ENCODE measurements at regions not wholly inside any gene's neighbourhood (a gene's known extent, or its start where the extent isn't known, plus 50 kb on each side); places are given as distances from the start of the nearest gene placed in this dataset.

DNA sequence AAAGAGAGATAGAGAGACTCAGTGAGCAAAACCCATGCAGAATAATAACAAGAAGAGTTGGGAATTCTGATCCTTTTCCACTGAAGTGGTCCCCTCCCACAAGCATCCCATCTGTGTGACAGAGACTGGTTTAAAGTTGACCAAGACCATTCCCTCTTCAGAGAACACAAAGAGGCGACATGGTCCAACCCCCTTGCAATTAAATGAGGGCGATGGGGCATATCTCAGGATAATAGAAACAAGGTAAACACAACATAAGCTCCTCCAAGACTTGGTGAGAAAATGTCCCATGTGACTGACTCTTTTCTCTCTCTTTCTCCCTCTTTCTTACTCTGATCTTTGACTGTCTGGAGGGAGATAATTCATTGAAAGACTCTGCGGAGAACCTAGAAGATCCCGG, 526.7 kb downstream of the SOX11 start:
- no peak for DNase-seq
- Mint-ChIP-seq H3K9me3 (no peaks in the 10 kb centered on the region), H3K36me3 (ENCODE audit: low read depth) (no peaks in the 10 kb centered on the region), H3K27ac (no peak overlapping the region), H3K4me1 (no peaks in the 10 kb centered on the region), H3K4me3 (no peak overlapping the region), H3K27me3 (no peaks in the 10 kb centered on the region)
- ChIA-PET POLR2A (no interaction called here), CTCF (no interaction called here)

DNA sequence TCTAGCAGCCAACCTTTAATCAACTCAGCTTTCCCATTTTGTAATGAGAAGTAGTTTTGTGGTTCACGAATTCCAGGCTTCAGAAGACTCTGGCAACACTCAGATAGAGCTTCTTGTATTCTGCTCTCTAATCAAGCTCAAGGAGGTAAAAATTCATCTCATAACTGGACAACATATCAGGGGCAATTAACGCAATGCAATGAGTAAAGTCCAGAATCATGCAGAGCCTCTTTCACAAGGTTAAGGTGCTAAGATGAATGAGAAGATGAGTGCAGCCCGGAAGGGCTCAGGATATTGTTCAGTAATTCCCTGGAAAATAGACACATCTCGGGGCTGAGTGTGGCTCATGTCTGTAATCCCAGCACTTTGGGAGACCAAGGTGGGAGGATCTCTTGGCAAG, 527.7 kb downstream of the SOX11 start:
- Mint-ChIP-seq H3K27ac (no peak overlapping the region), H3K36me3 (ENCODE audit: low read depth) (no peaks in the 10 kb centered on the region), H3K4me1 (no peaks in the 10 kb centered on the region), H3K27me3 (no peaks in the 10 kb centered on the region), H3K4me3 (no peak overlapping the region), H3K9me3 (no peaks in the 10 kb centered on the region)
- CTCF ChIA-PET, result no interaction called here
- no peak for DNase-seq
- POLR2A ChIA-PET, result no interaction called here

DNA sequence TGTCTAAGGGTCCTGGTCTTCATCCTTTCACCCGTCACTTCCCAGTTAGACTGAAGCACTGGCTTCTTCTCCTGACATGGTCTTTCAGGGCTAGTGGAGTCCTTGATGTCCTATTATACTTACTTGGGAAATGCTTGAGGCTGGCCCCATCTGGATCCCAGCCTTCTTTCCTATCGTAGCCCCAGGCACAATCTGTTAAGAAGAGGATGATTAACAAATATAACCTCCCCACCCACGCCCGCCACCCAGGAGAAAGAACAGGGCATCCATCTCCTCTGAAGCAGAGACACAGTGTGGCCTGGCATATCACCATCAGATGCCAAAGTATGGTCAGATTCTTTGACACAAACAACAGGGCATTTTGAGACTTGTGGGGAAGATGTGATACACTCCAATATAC, 530.1 kb downstream of the SOX11 start:
- no peak overlapping the region for H3K4me3 Mint-ChIP-seq
- no peaks in the 10 kb centered on the region for H3K27me3 Mint-ChIP-seq
- no peaks in the 10 kb centered on the region for H3K4me1 Mint-ChIP-seq
- POLR2A ChIA-PET, result no interaction called here
- CTCF ChIA-PET, result no interaction called here
- DNase-seq, result no peak
- no peaks in the 10 kb centered on the region for H3K36me3 Mint-ChIP-seq (ENCODE audit: low read depth)
- no peak overlapping the region for H3K27ac Mint-ChIP-seq
- H3K9me3 Mint-ChIP-seq, result no peaks in the 10 kb centered on the region

DNA sequence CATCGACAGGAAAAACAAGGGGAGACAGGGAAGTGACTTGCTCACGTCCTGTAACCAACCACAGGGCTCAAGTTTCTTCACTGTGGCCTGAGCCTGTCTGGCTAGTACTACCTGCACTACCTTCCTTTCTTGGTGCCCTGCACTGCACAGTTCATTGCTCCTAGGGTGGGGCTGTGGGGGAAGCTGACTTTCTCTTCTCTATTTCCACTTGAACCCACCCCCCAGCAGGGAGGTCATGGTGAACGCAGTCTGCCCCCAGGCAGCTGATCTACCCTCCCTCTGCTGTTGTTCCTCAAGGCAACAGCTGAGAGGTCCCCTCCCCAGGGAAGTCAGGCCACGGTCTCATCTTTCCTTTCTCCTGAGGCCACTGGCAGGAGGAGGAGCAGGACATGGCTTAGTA, 532.1 kb downstream of the SOX11 start:
- no peak overlapping the region for H3K4me3 Mint-ChIP-seq
- CTCF ChIA-PET, result no interaction called here
- H3K27me3 Mint-ChIP-seq, result no peaks in the 10 kb centered on the region
- no peaks in the 10 kb centered on the region for H3K9me3 Mint-ChIP-seq
- POLR2A ChIA-PET, result no interaction called here
- H3K36me3 Mint-ChIP-seq (ENCODE audit: low read depth), result no peaks in the 10 kb centered on the region
- no peak for DNase-seq
- H3K27ac Mint-ChIP-seq, result no peak overlapping the region
- H3K4me1 Mint-ChIP-seq, result no peaks in the 10 kb centered on the region

DNA sequence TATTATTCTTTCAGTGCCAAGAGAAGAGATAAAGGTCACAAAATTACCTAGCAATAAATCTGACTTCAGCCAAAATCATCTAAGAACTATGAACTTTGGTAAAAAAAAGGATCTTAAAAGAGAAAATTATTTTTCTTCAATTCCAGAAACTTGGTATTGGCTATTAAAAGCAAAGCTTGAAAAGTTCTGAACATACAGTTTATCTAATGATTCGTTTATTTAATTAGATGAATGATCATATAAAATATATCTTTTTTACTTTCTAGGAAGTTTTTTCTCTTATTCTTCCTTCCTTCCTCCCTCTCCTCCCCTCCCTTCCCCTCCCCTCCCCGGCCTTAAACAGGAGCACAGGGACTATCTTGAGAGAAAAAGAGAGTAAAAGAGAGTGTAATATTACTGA, 536.1 kb downstream of the SOX11 start:
- DNase-seq, result no peak
- CTCF ChIA-PET, result no interaction called here
- POLR2A ChIA-PET, result no interaction called here
- Mint-ChIP-seq H3K27ac (no peak overlapping the region), H3K9me3 (no peaks in the 10 kb centered on the region), H3K4me1 (no peaks in the 10 kb centered on the region), H3K4me3 (no peak overlapping the region), H3K27me3 (no peaks in the 10 kb centered on the region), H3K36me3 (ENCODE audit: low read depth) (no peaks in the 10 kb centered on the region)

DNA sequence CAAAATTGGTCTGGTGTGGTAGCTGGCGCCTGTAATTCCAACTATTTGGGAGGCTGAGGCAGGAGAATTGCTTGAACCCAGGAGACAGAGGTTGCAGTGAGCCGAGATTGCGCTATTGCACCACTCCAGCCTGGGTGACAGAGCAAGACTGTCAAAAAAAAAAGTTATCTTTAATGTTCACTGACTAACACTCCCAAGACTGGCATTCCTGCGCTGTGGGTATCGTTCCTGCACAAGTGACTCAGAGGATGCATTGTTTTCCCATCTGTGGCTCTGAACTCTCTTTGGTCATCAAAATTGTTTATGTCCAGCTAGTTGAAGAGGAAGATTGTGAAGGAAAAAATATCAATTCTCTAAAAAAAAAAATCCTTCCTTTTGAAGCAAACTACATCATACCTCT, 539.0 kb downstream of the SOX11 start:
- Mint-ChIP-seq H3K4me1 (no peaks in the 10 kb centered on the region), H3K9me3 (peaks cover under 1% of the 10 kb centered on the region), H3K36me3 (ENCODE audit: low read depth) (no peaks in the 10 kb centered on the region), H3K4me3 (no peak overlapping the region), H3K27ac (no peak overlapping the region), H3K27me3 (no peaks in the 10 kb centered on the region)
- POLR2A ChIA-PET, result no interaction called here
- CTCF ChIA-PET, result no interaction called here
- no peak for DNase-seq

DNA sequence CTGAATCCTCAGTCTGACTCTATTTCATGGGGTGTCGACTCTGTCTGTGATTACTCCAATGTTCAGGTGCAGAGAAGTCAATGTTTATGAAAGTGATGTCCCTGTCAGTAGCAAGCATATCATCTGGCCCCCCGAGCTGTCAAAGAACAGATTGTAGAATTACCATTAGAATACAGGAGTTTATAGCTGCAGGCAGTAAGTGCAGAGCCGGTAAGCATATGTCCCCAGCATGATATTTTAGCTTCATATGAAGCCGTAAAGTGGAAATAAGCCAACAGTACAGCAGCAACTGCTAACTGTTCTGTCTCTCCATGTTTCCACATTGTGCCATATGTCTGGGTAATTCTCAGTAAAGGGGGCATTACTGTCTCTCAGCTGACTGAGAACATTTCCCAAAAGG, 541.8 kb downstream of the SOX11 start:
- ChIA-PET POLR2A (no interaction called here), CTCF (no interaction called here)
- H3K36me3 Mint-ChIP-seq (ENCODE audit: low read depth), result no peaks in the 10 kb centered on the region
- H3K9me3 Mint-ChIP-seq, result peaks cover 11% of the 10 kb centered on the region
- H3K27me3 Mint-ChIP-seq, result no peaks in the 10 kb centered on the region
- H3K27ac Mint-ChIP-seq, result no peak overlapping the region
- no peak for DNase-seq
- no peak overlapping the region for H3K4me3 Mint-ChIP-seq
- H3K4me1 Mint-ChIP-seq, result no peaks in the 10 kb centered on the region

DNA sequence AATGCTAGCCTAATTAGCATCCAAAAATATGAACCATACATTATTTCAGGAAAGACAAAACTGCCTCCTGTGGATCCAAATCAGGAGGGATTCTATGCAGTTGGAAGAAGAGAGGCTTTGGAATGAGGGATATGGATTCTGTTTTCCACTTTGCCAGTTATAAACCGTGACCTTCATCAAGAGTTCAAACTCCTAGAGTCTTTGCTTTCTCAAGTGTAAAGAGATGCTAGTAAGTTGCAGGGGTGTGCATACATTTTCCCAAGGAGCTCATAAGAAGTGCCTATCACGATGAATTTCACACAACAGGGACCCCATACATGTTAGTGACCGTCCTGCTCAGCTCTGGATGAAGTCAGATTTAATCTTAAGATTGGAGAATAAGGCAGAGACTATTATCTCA, 542.5 kb downstream of the SOX11 start:
- no peaks in the 10 kb centered on the region for H3K36me3 Mint-ChIP-seq (ENCODE audit: low read depth)
- POLR2A ChIA-PET, result no interaction called here

DNA sequence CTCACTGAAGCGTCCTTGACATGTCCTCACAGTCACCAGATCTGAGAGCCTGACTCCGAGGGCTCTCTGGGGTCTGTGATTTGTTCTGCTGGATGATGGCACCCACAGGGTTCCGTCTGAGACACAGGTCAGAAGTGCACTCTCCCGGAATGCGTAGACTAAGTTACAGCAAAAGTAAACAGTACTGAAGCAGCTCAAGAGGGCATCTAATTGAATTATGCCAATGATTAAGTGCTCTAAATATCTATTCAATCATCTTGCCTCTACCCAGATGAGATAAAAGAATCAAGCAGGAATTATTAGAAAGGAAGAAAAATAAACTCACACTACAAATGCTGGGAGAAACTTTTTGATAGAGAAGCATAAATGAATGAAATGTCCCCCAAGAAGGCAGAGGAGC, 544.1 kb downstream of the SOX11 start:
- ChIA-PET POLR2A (no interaction called here), CTCF (no interaction called here)
- H3K4me1 Mint-ChIP-seq, result no peaks in the 10 kb centered on the region
- no peak for DNase-seq
- peaks cover 17% of the 10 kb centered on the region for H3K9me3 Mint-ChIP-seq
- H3K4me3 Mint-ChIP-seq, result no peak overlapping the region
- no peak overlapping the region for H3K27ac Mint-ChIP-seq
- H3K27me3 Mint-ChIP-seq, result no peaks in the 10 kb centered on the region
- H3K36me3 Mint-ChIP-seq (ENCODE audit: low read depth), result no peaks in the 10 kb centered on the region

More for the DNA sequence above, 542.5 kb downstream of the SOX11 start:
- Mint-ChIP-seq H3K4me1 (no peaks in the 10 kb centered on the region), H3K27ac (no peak overlapping the region), H3K4me3 (no peak overlapping the region), H3K9me3 (peaks cover 15% of the 10 kb centered on the region), H3K27me3 (no peaks in the 10 kb centered on the region)
- CTCF ChIA-PET, result no interaction called here
- no peak for DNase-seq

DNA sequence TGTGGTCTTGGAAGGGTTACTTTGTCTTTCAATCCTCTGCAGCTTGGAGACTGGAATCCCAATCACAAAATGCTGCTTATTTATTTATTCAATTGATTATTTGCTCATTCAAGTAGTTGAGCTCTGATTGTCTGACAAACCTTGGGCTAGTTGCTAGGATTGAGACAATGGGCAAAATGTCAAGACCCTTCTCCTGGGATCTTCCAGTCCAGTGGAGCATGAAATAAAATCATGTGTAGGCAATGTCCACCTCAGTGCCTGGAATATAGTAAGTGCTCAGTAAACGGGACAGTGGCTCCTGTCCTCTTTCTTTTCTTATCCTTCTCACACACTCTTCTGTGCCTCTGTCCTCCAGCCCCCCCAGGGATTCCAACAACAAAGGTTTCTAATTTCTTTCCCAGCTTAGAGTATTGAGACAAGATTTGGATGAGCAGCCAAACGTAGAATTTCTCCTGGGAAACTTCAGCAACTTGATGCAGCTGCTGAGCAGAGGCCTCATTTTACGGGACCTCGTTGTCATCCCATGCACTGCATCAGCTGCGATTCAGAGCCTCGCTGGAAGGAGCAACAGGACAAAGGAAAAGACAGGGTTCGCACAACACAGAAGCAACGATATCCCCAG, 545.0 kb downstream of the SOX11 start:
- DNase-seq, result no peak
- POLR2A ChIA-PET, result no interaction called here
- Mint-ChIP-seq H3K4me3 (no peak overlapping the region), H3K9me3 (peaks cover 17% of the 10 kb centered on the region), H3K27me3 (no peaks in the 10 kb centered on the region), H3K36me3 (ENCODE audit: low read depth) (no peaks in the 10 kb centered on the region), H3K27ac (no peak overlapping the region), H3K4me1 (no peaks in the 10 kb centered on the region)
- CTCF ChIA-PET, result no interaction called here

DNA sequence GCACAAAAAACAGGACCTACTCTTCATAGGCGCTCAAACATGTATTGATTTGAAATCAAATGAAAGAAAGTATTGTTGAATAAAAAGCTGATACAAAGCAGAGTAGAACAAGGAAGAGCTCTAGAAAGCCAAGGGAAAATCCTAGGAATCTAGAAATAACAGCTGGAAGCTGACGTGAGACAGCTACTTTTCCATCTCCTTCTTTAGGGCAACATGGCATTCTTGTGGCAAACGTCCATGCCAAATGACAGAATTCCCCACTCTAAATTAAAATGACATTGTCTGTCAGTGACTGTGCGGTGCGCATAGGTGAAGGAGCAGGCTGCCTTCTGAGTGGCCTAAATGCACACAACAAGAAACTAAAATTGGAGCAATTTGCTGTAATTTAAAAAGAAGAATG, 557.4 kb downstream of the SOX11 start:
- no peaks in the 10 kb centered on the region for H3K36me3 Mint-ChIP-seq (ENCODE audit: low read depth)
- H3K4me3 Mint-ChIP-seq, result no peak overlapping the region
- H3K27me3 Mint-ChIP-seq, result no peaks in the 10 kb centered on the region
- no peaks in the 10 kb centered on the region for H3K9me3 Mint-ChIP-seq
- H3K4me1 Mint-ChIP-seq, result no peaks in the 10 kb centered on the region
- ChIA-PET POLR2A (no interaction called here), CTCF (no interaction called here)
- DNase-seq, result no peak
- H3K27ac Mint-ChIP-seq, result no peak overlapping the region

DNA sequence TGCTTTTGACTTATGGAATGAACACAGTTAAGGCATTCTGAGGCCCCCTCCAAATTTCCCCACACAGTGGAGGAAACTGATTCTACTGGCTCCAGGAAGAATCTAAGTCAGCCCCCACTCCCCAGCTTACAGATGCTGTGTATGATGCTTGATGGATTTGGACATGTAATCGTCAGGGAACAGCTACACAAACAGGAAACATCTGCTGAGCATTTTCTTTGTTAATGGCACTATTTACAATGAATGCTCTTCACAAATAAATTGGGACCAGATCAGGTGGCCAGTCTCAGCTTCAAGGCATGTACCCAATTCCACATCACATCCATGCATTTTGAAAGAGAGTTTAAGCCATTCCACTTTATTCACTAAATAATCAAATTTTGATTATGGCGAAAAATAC, 562.3 kb downstream of the SOX11 start:
- DNase-seq, result no peak
- POLR2A ChIA-PET, result no interaction called here
- H3K4me1 Mint-ChIP-seq, result no peaks in the 10 kb centered on the region
- H3K9me3 Mint-ChIP-seq, result no peaks in the 10 kb centered on the region
- no peak overlapping the region for H3K4me3 Mint-ChIP-seq
- no peaks in the 10 kb centered on the region for H3K36me3 Mint-ChIP-seq (ENCODE audit: low read depth)
- H3K27ac Mint-ChIP-seq, result no peak overlapping the region
- CTCF ChIA-PET, result no interaction called here
- H3K27me3 Mint-ChIP-seq, result no peaks in the 10 kb centered on the region

DNA sequence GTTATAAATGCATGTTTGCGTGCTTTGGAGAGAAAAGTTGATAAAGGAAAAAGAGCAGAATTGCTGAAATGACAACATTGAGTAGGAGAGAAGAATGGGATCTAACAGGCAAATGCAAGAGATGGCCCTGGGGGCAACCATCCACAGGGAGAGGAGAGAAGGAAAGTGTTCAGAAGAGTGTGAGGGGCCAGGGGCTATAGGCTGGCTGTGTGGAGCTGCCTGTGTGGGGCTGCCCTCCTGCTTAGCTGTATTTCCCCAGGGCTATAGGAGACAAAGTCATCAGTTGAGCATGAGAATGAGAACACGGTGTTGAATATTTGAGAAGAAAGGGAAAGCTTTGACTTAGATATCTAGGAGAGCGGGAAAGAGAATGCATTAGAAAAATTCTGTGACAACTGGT, 572.0 kb downstream of the SOX11 start:
- POLR2A ChIA-PET, result no interaction called here

DNA sequence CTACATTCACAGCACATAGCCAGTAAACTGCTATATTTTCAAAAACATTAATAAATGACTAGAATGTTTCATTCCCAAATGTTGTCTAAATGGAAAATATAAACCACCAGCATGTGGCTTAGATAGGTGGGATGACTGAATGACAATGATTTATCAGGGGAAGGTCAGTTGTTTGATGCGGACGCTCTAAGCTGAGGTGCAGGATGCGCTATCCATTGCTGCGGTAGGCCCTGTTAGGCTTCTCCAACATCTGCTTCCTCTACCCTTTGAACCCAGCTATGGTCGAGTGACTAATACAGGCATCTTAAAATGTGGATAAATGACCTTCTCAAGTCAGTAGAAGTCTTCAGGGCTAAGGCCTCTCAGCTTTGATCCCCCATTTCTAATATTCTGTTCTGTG, 584.2 kb downstream of the CMPK2 start:
- H3K4me1 Mint-ChIP-seq, result no peaks in the 10 kb centered on the region
- H3K9me3 Mint-ChIP-seq, result no peaks in the 10 kb centered on the region
- H3K4me3 Mint-ChIP-seq, result no peak overlapping the region
- H3K27ac Mint-ChIP-seq, result no peak overlapping the region
- H3K36me3 Mint-ChIP-seq (ENCODE audit: low read depth), result no peaks in the 10 kb centered on the region
- CTCF ChIA-PET, result no interaction called here
- no peak for DNase-seq
- H3K27me3 Mint-ChIP-seq, result no peaks in the 10 kb centered on the region
- POLR2A ChIA-PET, result no interaction called here

More for the DNA sequence above, 572.0 kb downstream of the SOX11 start:
- H3K27me3 Mint-ChIP-seq, result no peaks in the 10 kb centered on the region
- DNase-seq, result no peak
- H3K4me3 Mint-ChIP-seq, result no peak overlapping the region
- H3K36me3 Mint-ChIP-seq (ENCODE audit: low read depth), result no peaks in the 10 kb centered on the region
- CTCF ChIA-PET, result no interaction called here
- H3K9me3 Mint-ChIP-seq, result no peaks in the 10 kb centered on the region
- H3K4me1 Mint-ChIP-seq, result no peaks in the 10 kb centered on the region
- no peak overlapping the region for H3K27ac Mint-ChIP-seq

DNA sequence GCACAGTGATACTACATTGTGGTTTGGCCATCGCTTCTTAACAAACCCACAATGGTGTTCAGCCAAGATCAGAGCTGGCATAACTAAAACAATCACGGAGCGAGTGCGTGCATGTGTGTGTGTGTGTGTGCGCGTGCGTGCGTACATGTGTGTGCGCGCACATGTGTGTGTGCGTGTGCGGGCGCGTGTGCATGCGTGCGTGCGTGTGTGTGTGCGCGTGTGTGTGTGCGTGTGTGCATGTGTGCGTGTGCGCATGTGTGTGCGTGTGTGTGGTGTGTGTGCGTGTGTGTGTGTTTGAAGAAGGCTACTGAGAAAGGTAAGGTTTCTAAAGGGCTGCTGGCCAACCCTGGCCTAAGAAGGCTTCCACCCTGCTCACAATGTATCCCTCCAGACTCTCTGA, 582.4 kb downstream of the CMPK2 start:
- Mint-ChIP-seq H3K9me3 (no peaks in the 10 kb centered on the region), H3K27ac (no peak overlapping the region), H3K27me3 (no peaks in the 10 kb centered on the region), H3K4me3 (no peak overlapping the region), H3K36me3 (ENCODE audit: low read depth) (no peaks in the 10 kb centered on the region), H3K4me1 (no peaks in the 10 kb centered on the region)
- CTCF ChIA-PET, result no interaction called here
- POLR2A ChIA-PET, result no interaction called here
- no peak for DNase-seq
